Left renal cortex interstitium (tissue), 4 donors: ENCODE measurements at regions not wholly inside any gene's neighbourhood (a gene's known extent, or its start where the extent isn't known, plus 50 kb on each side); places are given as distances from the start of the nearest gene placed in this dataset.

ENCODE experiments used
- DNase-seq, 4 donors: peaks; one replicate each; pipeline ENCODE4 v3.0.0-alpha.2; 2013; ENCODE audit warnings: low read depth in 4 of 4, low spot score in 2 of 4, missing footprints in 1 of 4

- no peak for DNase-seq
These were observed 157.2 kb downstream of the ANKRD60 start for GRCh38 chr20:58071298-58071697.

GRCh38 chr20:58070664-58071196 is 157.7 kb downstream of the ANKRD60 start:
- DNase-seq = no peak

- no peak for DNase-seq
These were observed 158.4 kb downstream of the ANKRD60 start for GRCh38 chr20:58069796-58070663.

GRCh38 chr20:58069207-58069606 is 159.2 kb downstream of the ANKRD60 start:
- DNase-seq = no peak

GRCh38 chr20:58065508-58066361 is 162.7 kb downstream of the ANKRD60 start:
- DNase-seq = no peak

GRCh38 chr20:58064411-58065010 is 163.9 kb downstream of the ANKRD60 start:
- no peak for DNase-seq

GRCh38 chr20:58059260-58059544 is 169.3 kb downstream of the ANKRD60 start:
- DNase-seq = no peak

GRCh38 chr20:58058421-58059259 is 169.8 kb downstream of the ANKRD60 start:
- no peak for DNase-seq

- no peak for DNase-seq
These were observed 171.3 kb downstream of the ANKRD60 start for GRCh38 chr20:58056921-58057686.

- no peak for DNase-seq
These were observed 172.3 kb downstream of the ANKRD60 start for GRCh38 chr20:58056021-58056591.

GRCh38 chr20:58054780-58055373 is 173.6 kb downstream of the ANKRD60 start:
- no peak for DNase-seq

GRCh38 chr20:58054082-58054779 is 174.2 kb downstream of the ANKRD60 start:
- DNase-seq = no peak

GRCh38 chr20:58053391-58054055 is 174.9 kb downstream of the ANKRD60 start:
- no peak for DNase-seq

- no peak for DNase-seq
These were observed 177.1 kb downstream of the ANKRD60 start for GRCh38 chr20:58051367-58051766.

GRCh38 chr20:58048096-58048702 is 180.3 kb downstream of the ANKRD60 start:
- peak; percentile 27 to 69 (median 36) for DNase-seq

GRCh38 chr20:58046311-58046710 is 182.1 kb downstream of the ANKRD60 start:
- no peak for DNase-seq

- DNase-seq = no peak
These were observed 182.9 kb downstream of the ANKRD60 start for GRCh38 chr20:58045579-58045978.
